ENCODE measurements at regions not wholly inside any gene's neighbourhood (a gene's known extent, or its start where the extent isn't known, plus 50 kb on each side); places are given as distances from the start of the nearest gene placed in this dataset.

DNA sequence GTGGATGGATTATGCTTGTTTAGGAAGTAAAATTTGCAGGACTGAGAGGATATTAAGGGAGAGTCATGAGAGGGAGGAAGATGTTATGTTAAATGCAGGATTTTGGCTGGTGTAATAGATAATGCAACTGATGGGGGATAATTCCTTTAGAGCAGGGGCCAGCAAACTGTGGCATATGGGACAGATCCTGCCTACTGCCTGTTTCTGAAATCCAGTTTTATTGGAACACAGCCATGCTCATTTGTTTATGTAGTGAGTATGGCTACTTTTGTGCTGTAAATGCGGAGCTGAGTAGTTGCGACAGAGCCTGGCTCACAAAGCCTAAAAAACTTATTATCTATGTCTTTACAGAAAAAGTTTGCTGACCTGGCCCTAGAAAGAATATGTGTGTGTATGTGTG is 66.6 kb upstream of the MPPED2 start:
- no peak for DNase-seq
- Histone ChIP-seq H3K4me1 (ENCODE audit: control insufficient read depth in 1 of 2, insufficient read depth in 2 of 2, low read depth in 1 of 2, low read length in 1 of 2) (no peaks in the 10 kb centered on the region), H2AFZ (ENCODE audit: low read depth) (no peak overlapping the region), H3F3A (replicated peaks; ENCODE audit: insufficient read depth) (no peaks in the 10 kb centered on the region), H3K9me3 (no peaks in the 10 kb centered on the region), H3K4me2 (no peak overlapping the region), H3K27me3 (ENCODE audit: insufficient read depth) (no peaks in the 10 kb centered on the region), H4K20me1 (ENCODE audit: insufficient read depth) (no peaks in the 10 kb centered on the region), H3K4me3 (ENCODE audit: low read depth in 2 of 2, low read length in 1 of 2) (no peak overlapping the region), H3K9me2 (no peaks in the 10 kb centered on the region), H3K79me2 (ENCODE audit: insufficient read depth) (no peaks in the 10 kb centered on the region), H3K36me3 (replicated peaks in 1 of 2; ENCODE audit: control insufficient read depth in 1 of 2, insufficient read depth in 2 of 2, low read length in 1 of 2) (no peaks in the 10 kb centered on the region), H3K27ac (ENCODE audit: low read depth in 2 of 2, low read length in 1 of 2) (no peak overlapping the region), H3K9ac (no peak overlapping the region)
- TF ChIP-seq, protein P1, sequence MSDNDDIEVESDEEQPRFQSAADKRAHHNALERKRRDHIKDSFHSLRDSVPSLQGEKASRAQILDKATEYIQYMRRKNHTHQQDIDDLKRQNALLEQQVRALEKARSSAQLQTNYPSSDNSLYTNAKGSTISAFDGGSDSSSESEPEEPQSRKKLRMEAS (IDR thresholded peaks at IDR 0.05; ENCODE audit: low read depth): no peak
- TF ChIP-seq, protein P2, sequence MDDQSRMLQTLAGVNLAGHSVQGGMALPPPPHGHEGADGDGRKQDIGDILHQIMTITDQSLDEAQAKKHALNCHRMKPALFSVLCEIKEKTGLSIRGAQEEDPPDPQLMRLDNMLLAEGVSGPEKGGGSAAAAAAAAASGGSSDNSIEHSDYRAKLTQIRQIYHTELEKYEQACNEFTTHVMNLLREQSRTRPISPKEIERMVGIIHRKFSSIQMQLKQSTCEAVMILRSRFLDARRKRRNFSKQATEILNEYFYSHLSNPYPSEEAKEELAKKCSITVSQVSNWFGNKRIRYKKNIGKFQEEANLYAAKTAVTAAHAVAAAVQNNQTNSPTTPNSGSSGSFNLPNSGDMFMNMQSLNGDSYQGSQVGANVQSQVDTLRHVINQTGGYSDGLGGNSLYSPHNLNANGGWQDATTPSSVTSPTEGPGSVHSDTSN (IDR thresholded peaks at IDR 0.05): no peak
- TF ChIP-seq, protein P3, sequence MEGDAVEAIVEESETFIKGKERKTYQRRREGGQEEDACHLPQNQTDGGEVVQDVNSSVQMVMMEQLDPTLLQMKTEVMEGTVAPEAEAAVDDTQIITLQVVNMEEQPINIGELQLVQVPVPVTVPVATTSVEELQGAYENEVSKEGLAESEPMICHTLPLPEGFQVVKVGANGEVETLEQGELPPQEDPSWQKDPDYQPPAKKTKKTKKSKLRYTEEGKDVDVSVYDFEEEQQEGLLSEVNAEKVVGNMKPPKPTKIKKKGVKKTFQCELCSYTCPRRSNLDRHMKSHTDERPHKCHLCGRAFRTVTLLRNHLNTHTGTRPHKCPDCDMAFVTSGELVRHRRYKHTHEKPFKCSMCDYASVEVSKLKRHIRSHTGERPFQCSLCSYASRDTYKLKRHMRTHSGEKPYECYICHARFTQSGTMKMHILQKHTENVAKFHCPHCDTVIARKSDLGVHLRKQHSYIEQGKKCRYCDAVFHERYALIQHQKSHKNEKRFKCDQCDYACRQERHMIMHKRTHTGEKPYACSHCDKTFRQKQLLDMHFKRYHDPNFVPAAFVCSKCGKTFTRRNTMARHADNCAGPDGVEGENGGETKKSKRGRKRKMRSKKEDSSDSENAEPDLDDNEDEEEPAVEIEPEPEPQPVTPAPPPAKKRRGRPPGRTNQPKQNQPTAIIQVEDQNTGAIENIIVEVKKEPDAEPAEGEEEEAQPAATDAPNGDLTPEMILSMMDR (IDR thresholded peaks at IDR 0.05): no peak
- TF ChIP-seq RCOR1 (IDR thresholded peaks at IDR 0.05; ENCODE audit: low read length): no peak
- TF ChIP-seq FOXM1 (IDR thresholded peaks at IDR 0.05; ENCODE audit: low read depth): no peak
- TF ChIP-seq, protein P4, sequence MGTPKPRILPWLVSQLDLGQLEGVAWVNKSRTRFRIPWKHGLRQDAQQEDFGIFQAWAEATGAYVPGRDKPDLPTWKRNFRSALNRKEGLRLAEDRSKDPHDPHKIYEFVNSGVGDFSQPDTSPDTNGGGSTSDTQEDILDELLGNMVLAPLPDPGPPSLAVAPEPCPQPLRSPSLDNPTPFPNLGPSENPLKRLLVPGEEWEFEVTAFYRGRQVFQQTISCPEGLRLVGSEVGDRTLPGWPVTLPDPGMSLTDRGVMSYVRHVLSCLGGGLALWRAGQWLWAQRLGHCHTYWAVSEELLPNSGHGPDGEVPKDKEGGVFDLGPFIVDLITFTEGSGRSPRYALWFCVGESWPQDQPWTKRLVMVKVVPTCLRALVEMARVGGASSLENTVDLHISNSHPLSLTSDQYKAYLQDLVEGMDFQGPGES (IDR thresholded peaks at IDR 0.05; ENCODE audit: low read depth, low read length): no peak
- TF ChIP-seq EP300 (IDR thresholded peaks at IDR 0.05; ENCODE audit: borderline replicate concordance in 1 of 2, low read depth in 1 of 2, low read length in 1 of 2): no peak
- no peak for TF ChIP-seq YY1 (IDR thresholded peaks at IDR 0.05; ENCODE audit: low read depth)
- TF ChIP-seq MEF2A (IDR thresholded peaks at IDR 0.05; ENCODE audit: borderline replicate concordance, low read depth): no peak
- TF ChIP-seq, protein P5, sequence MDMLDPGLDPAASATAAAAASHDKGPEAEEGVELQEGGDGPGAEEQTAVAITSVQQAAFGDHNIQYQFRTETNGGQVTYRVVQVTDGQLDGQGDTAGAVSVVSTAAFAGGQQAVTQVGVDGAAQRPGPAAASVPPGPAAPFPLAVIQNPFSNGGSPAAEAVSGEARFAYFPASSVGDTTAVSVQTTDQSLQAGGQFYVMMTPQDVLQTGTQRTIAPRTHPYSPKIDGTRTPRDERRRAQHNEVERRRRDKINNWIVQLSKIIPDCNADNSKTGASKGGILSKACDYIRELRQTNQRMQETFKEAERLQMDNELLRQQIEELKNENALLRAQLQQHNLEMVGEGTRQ (IDR thresholded peaks at IDR 0.05; ENCODE audit: borderline replicate concordance, low read depth, low read length): no peak
- TF ChIP-seq CHD2 (IDR thresholded peaks at IDR 0.05; ENCODE audit: low read length, partially characterized antibody): no peak
- TF ChIP-seq, protein P6, sequence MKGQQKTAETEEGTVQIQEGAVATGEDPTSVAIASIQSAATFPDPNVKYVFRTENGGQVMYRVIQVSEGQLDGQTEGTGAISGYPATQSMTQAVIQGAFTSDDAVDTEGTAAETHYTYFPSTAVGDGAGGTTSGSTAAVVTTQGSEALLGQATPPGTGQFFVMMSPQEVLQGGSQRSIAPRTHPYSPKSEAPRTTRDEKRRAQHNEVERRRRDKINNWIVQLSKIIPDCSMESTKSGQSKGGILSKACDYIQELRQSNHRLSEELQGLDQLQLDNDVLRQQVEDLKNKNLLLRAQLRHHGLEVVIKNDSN (IDR thresholded peaks at IDR 0.05; ENCODE audit: borderline replicate concordance, low read depth): no peak
- no peak for TF ChIP-seq POLR2AphosphoS5 (IDR thresholded peaks at IDR 0.05; ENCODE audit: low read depth, low read length)
- TF ChIP-seq ELF1 (IDR thresholded peaks at IDR 0.05): no peak
- TF ChIP-seq FOSL2 (IDR thresholded peaks at IDR 0.05; ENCODE audit: borderline replicate concordance, low read depth): no peak
- no peak for TF ChIP-seq JUND (IDR thresholded peaks at IDR 0.05)
- POLR2A ChIA-PET: no interaction called here
- 67% methylated on average over 2 of the region's 2 CpGs for WGBS (ENCODE audit: low lambda C conversion rate)
- CTCF ChIA-PET: no interaction called here

Measured in SK-N-SH (cell line).